Urinary bladder (tissue), 3 donors: ENCODE measurements at regions not wholly inside any gene's neighbourhood (a gene's known extent, or its start where the extent isn't known, plus 50 kb on each side); places are given as distances from the start of the nearest gene placed in this dataset.
"Not testable (repeated sequence)": the region's sequence is repeated elsewhere in the genome, so short reads cannot be mapped to it uniquely, and the experiment has no call there.

ENCODE experiments used
- DNase-seq: peaks from one replicate; pipeline ENCODE4 v3.0.0-alpha.2; 2015; ENCODE audit errors: extremely low spot score
- H3K27ac ChIP-seq: one replicate; pipeline ENCODE4 v1.5.1; 2013; ENCODE audit warnings: low read depth, mild to moderate bottlenecking, moderate library complexity
- H3K36me3 ChIP-seq: one replicate; pipeline ENCODE4 v1.6.1; 2013; ENCODE audit warnings: mild to moderate bottlenecking, moderate library complexity; ENCODE audit not compliant: insufficient read depth
- H3K4me1 ChIP-seq: one replicate; pipeline ENCODE4 v1.6.1; 2013; ENCODE audit warnings: mild to moderate bottlenecking, moderate library complexity; ENCODE audit not compliant: insufficient read depth
- H3K4me3 ChIP-seq: one replicate; pipeline ENCODE4 v1.5.1; 2013; ENCODE audit warnings: low read depth, low read length
- WGBS: extraction: QIAGEN DNeasy Blood & Tissue Kit; methylation state at CpG from one replicate; pipeline ENCODE4 v1.1.7; 2013; 5-methylcytosine and 5-hydroxymethylcytosine counted together
- donor health status: healthy with polysubstance abuse.
- donor health status: healthy.

- DNase-seq: no peak
- no peaks in the 10 kb centered on the region for H3K36me3 ChIP-seq
- no peaks in the 10 kb centered on the region for H3K4me1 ChIP-seq
- 81% methylated on average over 4 of the region's 4 CpGs for WGBS
- no peak overlapping the region for H3K4me3 ChIP-seq
- no peak overlapping the region for H3K27ac ChIP-seq
Observed at GRCh38 chr11:114785820-114786219, 107.5 kb downstream of the NXPE2 start.

- no peak for DNase-seq
- H3K4me3 ChIP-seq: no peak overlapping the region
- 65% methylated on average over 8 of the region's 8 CpGs for WGBS
- H3K4me1 ChIP-seq: no peaks in the 10 kb centered on the region
- no peaks in the 10 kb centered on the region for H3K36me3 ChIP-seq
- H3K27ac ChIP-seq: no peak overlapping the region
Observed at GRCh38 chr11:114787126-114787525, 108.8 kb downstream of the NXPE2 start.

- H3K4me1 ChIP-seq: no peaks in the 10 kb centered on the region
- 73% methylated on average over 3 of the region's 3 CpGs for WGBS
- H3K27ac ChIP-seq: no peak overlapping the region
- H3K4me3 ChIP-seq: no peak overlapping the region
- H3K36me3 ChIP-seq: no peaks in the 10 kb centered on the region
- DNase-seq: no peak
Observed at GRCh38 chr11:114790910-114791309, 112.6 kb downstream of the NXPE2 start.

GRCh38 chr11:114794048-114794684 is 115.8 kb downstream of the NXPE2 start:
- Histone ChIP-seq H3K4me3 (no peak overlapping the region), H3K36me3 (no peaks in the 10 kb centered on the region), H3K4me1 (no peaks in the 10 kb centered on the region), H3K27ac (no peak overlapping the region)
- WGBS: 31% methylated on average over 3 of the region's 3 CpGs
- DNase-seq: no peak

- no peak for DNase-seq
- Histone ChIP-seq H3K4me1 (no peaks in the 10 kb centered on the region), H3K27ac (no peak overlapping the region), H3K4me3 (no peak overlapping the region), H3K36me3 (no peaks in the 10 kb centered on the region)
- 49% methylated on average over 9 of the region's 9 CpGs for WGBS
Observed at GRCh38 chr11:114796954-114797721, 118.8 kb downstream of the NXPE2 start.

- no peak overlapping the region for H3K4me3 ChIP-seq
- no peaks in the 10 kb centered on the region for H3K4me1 ChIP-seq
- H3K36me3 ChIP-seq: no peaks in the 10 kb centered on the region
- H3K27ac ChIP-seq: no peak overlapping the region
- no peak for DNase-seq
- WGBS: 8% methylated on average over 6 of the region's 6 CpGs
Observed at GRCh38 chr11:114799476-114799875, 121.1 kb downstream of the NXPE2 start.

GRCh38 chr11:114801773-114802172 is 123.4 kb downstream of the NXPE2 start:
- WGBS: 81% methylated on average over 3 of the region's 3 CpGs
- no peak overlapping the region for H3K27ac ChIP-seq
- no peaks in the 10 kb centered on the region for H3K36me3 ChIP-seq
- H3K4me1 ChIP-seq: no peaks in the 10 kb centered on the region
- H3K4me3 ChIP-seq: no peak overlapping the region
- DNase-seq: no peak

- Histone ChIP-seq H3K36me3 (no peaks in the 10 kb centered on the region), H3K27ac (no peak overlapping the region), H3K4me3 (no peak overlapping the region), H3K4me1 (no peaks in the 10 kb centered on the region)
- 64% methylated on average over 6 of the region's 6 CpGs for WGBS
- no peak for DNase-seq
Observed at GRCh38 chr11:114802878-114803277, 124.6 kb downstream of the NXPE2 start.

- not testable (repeated sequence) for DNase-seq, H3K4me1 ChIP-seq, H3K36me3 ChIP-seq, H3K27ac ChIP-seq, H3K4me3 ChIP-seq
- WGBS: 43% methylated on average over 9 of the region's 9 CpGs
Observed at GRCh38 chr11:114805431-114805830, 127.1 kb downstream of the NXPE2 start.

GRCh38 chr11:114811971-114812370 is 133.6 kb downstream of the NXPE2 start:
- Histone ChIP-seq H3K4me3 (no peak overlapping the region), H3K4me1 (no peaks in the 10 kb centered on the region), H3K36me3 (no peaks in the 10 kb centered on the region), H3K27ac (no peak overlapping the region)
- DNase-seq: no peak
- 81% methylated on average over 3 of the region's 3 CpGs for WGBS

GRCh38 chr11:114812733-114813132 is 134.4 kb downstream of the NXPE2 start:
- 71% methylated on average over 3 of the region's 3 CpGs for WGBS
- Histone ChIP-seq H3K36me3 (no peaks in the 10 kb centered on the region), H3K27ac (no peak overlapping the region), H3K4me1 (no peaks in the 10 kb centered on the region), H3K4me3 (no peak overlapping the region)
- no peak for DNase-seq

- Histone ChIP-seq H3K4me1 (no peaks in the 10 kb centered on the region), H3K4me3 (no peak overlapping the region), H3K27ac (no peak overlapping the region), H3K36me3 (no peaks in the 10 kb centered on the region)
- WGBS: 69% methylated on average over 4 of the region's 4 CpGs
- DNase-seq: no peak
Observed at GRCh38 chr11:114813189-114813718, 134.9 kb downstream of the NXPE2 start.

GRCh38 chr11:114815176-114815575 is 136.8 kb downstream of the NXPE2 start:
- no peaks in the 10 kb centered on the region for H3K36me3 ChIP-seq
- no peaks in the 10 kb centered on the region for H3K4me1 ChIP-seq
- no peak overlapping the region for H3K4me3 ChIP-seq
- no peak for DNase-seq
- H3K27ac ChIP-seq: no peak overlapping the region

GRCh38 chr11:114815761-114816160 is 137.4 kb downstream of the NXPE2 start:
- 98% methylated on average over 1 of the region's 1 CpG for WGBS
- Histone ChIP-seq H3K27ac (no peak overlapping the region), H3K36me3 (no peaks in the 10 kb centered on the region), H3K4me3 (no peak overlapping the region), H3K4me1 (no peaks in the 10 kb centered on the region)
- DNase-seq: no peak
